ENCODE measurements at regions not wholly inside any gene's neighbourhood (a gene's known extent, or its start where the extent isn't known, plus 50 kb on each side); places are given as distances from the start of the nearest gene placed in this dataset.
"Not testable (repeated sequence)": the region's sequence is repeated elsewhere in the genome, so short reads cannot be mapped to it uniquely, and the experiment has no call there.

DNA sequence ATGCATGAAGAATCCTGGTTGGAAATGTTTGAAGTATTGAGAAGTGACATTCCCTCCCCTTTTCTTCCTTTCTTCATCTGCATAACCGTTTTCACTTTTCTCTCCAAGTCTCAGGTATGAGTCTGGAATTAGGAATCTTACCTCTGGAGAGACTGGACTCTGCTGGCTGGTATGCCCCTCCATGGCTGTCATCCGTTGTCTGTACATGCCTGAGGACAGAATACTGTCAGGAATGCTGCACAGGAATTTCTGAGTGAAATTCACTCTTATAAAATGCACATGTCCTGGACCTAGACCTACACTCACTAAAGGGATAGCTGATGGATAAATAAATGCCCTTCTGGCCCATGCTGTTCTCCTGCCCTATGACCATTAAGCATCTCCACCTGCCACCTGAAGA lies 179.5 kb downstream of the MSN start:
- in situ Hi-C loops (cut with MboI; ENCODE audit: low sequenced_read_pairs, unreplicated experiment) = no loop called here
- DNase-seq (ENCODE audit: low spot score) = no peak
- TF ChIP-seq, protein P1, sequence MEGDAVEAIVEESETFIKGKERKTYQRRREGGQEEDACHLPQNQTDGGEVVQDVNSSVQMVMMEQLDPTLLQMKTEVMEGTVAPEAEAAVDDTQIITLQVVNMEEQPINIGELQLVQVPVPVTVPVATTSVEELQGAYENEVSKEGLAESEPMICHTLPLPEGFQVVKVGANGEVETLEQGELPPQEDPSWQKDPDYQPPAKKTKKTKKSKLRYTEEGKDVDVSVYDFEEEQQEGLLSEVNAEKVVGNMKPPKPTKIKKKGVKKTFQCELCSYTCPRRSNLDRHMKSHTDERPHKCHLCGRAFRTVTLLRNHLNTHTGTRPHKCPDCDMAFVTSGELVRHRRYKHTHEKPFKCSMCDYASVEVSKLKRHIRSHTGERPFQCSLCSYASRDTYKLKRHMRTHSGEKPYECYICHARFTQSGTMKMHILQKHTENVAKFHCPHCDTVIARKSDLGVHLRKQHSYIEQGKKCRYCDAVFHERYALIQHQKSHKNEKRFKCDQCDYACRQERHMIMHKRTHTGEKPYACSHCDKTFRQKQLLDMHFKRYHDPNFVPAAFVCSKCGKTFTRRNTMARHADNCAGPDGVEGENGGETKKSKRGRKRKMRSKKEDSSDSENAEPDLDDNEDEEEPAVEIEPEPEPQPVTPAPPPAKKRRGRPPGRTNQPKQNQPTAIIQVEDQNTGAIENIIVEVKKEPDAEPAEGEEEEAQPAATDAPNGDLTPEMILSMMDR (IDR thresholded peaks at IDR 0.05; ENCODE audit: borderline replicate concordance, control extremely low read depth, extremely low read depth, insufficient read depth, missing control alignments) = no peak

DNA sequence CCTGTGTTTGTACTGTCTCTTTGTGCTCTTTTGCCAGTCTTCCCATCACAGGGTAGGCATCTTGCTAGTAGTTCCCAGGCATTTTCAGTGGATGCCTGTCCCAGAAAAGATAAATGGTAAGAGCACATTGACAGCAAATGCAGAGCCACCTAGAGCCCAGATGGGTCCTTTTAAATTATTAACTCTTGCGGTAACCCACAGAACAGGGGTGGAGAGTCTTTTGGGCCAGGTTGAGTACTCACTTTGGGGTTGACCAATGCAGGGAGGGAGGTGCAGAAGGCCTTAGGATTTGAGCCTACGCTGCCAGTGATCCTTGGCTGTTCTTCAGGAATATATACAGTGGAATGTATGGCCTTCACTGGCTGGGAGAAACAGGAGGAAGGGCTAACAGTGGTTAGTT lies 173.8 kb downstream of the MSN start:
- TF ChIP-seq, protein P1 (IDR thresholded peaks at IDR 0.05; ENCODE audit: borderline replicate concordance, control extremely low read depth, extremely low read depth, insufficient read depth, missing control alignments) = no peak
- in situ Hi-C loops (cut with MboI; ENCODE audit: low sequenced_read_pairs, unreplicated experiment) = no loop called here
- DNase-seq (ENCODE audit: low spot score) = no peak

DNA sequence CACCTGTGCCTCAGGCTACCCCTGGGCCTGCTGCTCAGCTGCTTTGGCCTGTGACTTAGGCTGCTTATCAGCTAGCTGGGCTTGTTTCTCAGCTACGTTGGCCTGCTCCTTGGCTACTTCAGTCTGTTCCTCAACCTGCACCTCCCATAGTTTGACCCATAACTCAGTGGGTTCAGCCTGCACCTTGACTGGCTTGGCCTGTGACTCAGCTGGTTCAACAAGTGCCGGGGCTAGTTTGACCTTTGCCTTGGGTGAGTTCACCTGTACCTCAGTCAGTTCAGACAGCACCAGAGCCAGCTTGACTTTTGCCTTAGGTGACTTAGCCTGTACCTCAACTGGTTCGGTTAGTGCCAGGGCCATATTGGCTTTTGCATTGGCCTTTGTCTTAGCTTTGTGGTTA lies 171.2 kb downstream of the MSN start:
- DNase-seq (ENCODE audit: low spot score) = no peak
- TF ChIP-seq, protein P1 (IDR thresholded peaks at IDR 0.05; ENCODE audit: borderline replicate concordance, control extremely low read depth, extremely low read depth, insufficient read depth, missing control alignments) = no peak
- in situ Hi-C loops (cut with MboI; ENCODE audit: low sequenced_read_pairs, unreplicated experiment) = no loop called here

DNA sequence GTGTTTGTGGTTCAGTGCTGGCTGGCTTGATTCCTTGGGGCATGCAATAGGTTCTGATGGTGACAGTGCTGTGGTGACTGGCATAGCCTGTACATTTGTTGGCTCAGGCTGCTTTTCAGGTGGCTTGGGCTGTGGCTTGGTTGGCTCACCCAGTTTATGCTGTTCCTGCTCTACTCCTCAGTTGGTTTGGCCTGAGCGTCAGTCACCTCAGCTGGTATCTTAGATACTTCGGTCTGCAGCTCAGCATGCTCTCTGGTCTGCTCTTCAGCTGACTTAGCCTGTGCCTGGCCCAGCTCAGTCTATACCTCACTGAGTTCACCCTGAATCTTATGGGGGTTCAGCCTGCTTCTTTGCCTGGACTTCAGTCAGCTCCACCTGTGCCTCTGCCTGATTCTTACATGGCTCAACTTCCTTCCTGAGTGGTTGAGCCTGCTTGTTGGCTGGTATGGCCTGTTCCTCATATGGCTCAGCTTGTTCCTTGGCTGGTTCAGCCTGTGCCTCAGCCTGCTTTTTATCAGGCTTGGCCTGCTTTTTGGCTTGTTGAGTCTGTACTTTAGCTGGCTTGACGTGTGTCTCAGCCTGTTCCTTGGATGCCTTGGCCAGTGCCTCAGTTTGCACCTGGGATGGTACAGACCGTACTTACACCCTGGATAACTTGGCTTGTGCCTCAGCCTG lies 170.6 kb downstream of the MSN start:
- in situ Hi-C loops (cut with MboI; ENCODE audit: low sequenced_read_pairs, unreplicated experiment) = no loop called here
- DNase-seq (ENCODE audit: low spot score) = no peak
- TF ChIP-seq, protein P1 (IDR thresholded peaks at IDR 0.05; ENCODE audit: borderline replicate concordance, control extremely low read depth, extremely low read depth, insufficient read depth, missing control alignments) = no peak

DNA sequence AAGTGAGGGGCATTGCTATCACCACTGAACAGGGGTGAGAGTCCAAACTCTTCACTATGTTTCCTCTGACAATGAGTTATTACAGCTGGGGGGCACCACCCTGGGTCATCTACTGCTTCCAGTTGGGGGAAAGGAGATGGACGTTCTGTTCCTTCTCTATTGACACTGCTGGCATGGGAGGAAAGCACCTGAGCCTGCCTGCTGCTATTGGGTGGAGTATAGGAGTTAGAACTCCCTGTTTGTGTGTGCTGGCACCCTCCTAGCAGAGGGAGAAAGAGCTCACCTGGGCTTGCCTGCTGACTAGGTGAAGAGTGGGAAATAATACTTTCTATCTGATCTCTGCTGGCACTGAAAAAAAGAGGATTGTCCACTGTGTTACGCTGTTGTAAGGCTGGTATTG lies 163.8 kb downstream of the MSN start:
- TF ChIP-seq, protein P1 (IDR thresholded peaks at IDR 0.05; ENCODE audit: borderline replicate concordance, control extremely low read depth, extremely low read depth, insufficient read depth, missing control alignments) = no peak
- no peak for DNase-seq (ENCODE audit: low spot score)
- in situ Hi-C loops (cut with MboI; ENCODE audit: low sequenced_read_pairs, unreplicated experiment) = no loop called here

DNA sequence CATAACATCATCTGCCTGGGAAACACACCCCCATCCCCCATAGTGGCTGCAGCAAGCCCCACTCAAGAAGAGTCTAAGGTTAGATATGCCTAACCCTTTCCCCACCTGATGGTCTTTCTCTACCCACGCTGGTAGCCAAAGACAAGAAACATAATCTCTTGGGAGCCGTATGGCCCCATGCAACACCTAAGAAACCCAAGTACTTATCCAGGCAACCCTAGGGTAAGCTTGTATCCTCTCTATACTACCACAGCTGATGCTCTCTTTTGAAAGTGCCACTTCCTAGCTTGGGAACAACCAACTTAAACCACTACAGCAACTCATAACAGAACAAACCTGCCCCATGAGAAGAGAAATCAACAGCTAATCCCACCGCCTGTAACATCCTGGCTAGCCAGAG lies 161.1 kb downstream of the MSN start:
- TF ChIP-seq, protein P1 (IDR thresholded peaks at IDR 0.05; ENCODE audit: borderline replicate concordance, control extremely low read depth, extremely low read depth, insufficient read depth, missing control alignments) = no peak

DNA sequence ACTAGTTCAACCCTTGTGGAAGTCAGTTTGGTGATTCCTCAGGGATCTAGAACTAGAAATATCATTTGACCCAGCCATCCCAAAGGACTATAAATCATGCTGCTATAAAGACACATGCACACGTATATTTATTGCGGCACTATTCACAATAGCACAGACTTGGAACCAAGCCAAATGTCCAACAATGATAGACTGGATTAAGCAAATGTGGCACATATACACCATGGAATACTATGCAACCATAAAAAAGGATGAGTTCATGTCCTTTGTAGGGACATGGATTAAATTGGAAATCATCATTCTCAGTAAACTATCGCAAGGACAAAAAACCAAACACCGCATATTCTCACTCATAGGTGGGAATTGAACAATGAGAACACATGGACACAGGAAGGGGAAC lies 157.8 kb downstream of the MSN start:
- DNase-seq (ENCODE audit: low spot score); in situ Hi-C loops (cut with MboI; ENCODE audit: low sequenced_read_pairs, unreplicated experiment): not testable (repeated sequence)

More for the DNA sequence above, 161.1 kb downstream of the MSN start:
- in situ Hi-C loops (cut with MboI; ENCODE audit: low sequenced_read_pairs, unreplicated experiment) = no loop called here
- no peak for DNase-seq (ENCODE audit: low spot score)

Data from GM13976 (cell line).